Gastrocnemius medialis (tissue), 4 donors: ENCODE measurements at regions not wholly inside any gene's neighbourhood (a gene's known extent, or its start where the extent isn't known, plus 50 kb on each side); places are given as distances from the start of the nearest gene placed in this dataset.
"Not testable (repeated sequence)": the region's sequence is repeated elsewhere in the genome, so short reads cannot be mapped to it uniquely, and the experiment has no call there.

Source experiments
- ATAC-seq, 2 donors: fragments of 150-250 bp; one replicate each; pipeline ENCODE4 v1.9.1; 2016
- DNase-seq, 2 donors: peaks; one replicate each; pipeline ENCODE4 v3.0.0-alpha.2; 2019
- H3K27ac ChIP-seq, 4 donors: fragments of 200-600 bp; sonication (generic); 1 replicate in 1 of 4; 2 replicates in 3 of 4; pipeline ENCODE4 v1.5.1; 2016 to 2018; ENCODE audit warnings: mild to moderate bottlenecking in 2 of 4, moderate library complexity in 1 of 4
- H3K27me3 ChIP-seq, 3 donors: fragments of 200-600 bp; sonication (generic) in 2 of 3; 1 replicate in 1 of 3; 2 replicates in 2 of 3; pipeline versions ENCODE4 v1.5.1 to v1.6.0; 2016 to 2019; ENCODE audit warnings: mild to moderate bottlenecking in 1 of 3, moderate library complexity in 1 of 3
- H3K36me3 ChIP-seq, 2 donors: fragments of 200-600 bp; sonication (generic) in 1 of 2; one replicate each; pipeline ENCODE4 v1.5.1; 2017 to 2018
- H3K4me1 ChIP-seq, 2 donors: fragments of 200-600 bp; sonication (generic) in 1 of 2; one replicate each; pipeline ENCODE4 v1.5.1; 2016 to 2017; ENCODE audit warnings: mild to moderate bottlenecking in 2 of 2
- H3K4me3 ChIP-seq, 4 donors: fragments of 200-600 bp; sonication (generic) in 3 of 4; 1 replicate in 1 of 4; 2 replicates in 3 of 4; pipeline ENCODE4 v1.5.1; 2016 to 2019; ENCODE audit warnings: mild to moderate bottlenecking in 2 of 4
- H3K9me3 ChIP-seq, 3 donors: fragments of 200-600 bp; sonication (generic) in 2 of 3; 1 replicate in 1 of 3; 2 replicates in 2 of 3; pipeline ENCODE4 v1.5.1; 2016 to 2019
- POLR2A ChIP-seq, 2 donors: fragments of 450-650 bp; IDR thresholded peaks; one replicate each; pipeline ENCODE4 v1.6.1; 2017; ENCODE audit warnings: antibody characterized with exemption in 2 of 2, mild to moderate bottlenecking in 2 of 2, moderate library complexity in 2 of 2
- in situ Hi-C, 4 donors: fragments of 200-750 bp; cut with MboI; loops; one replicate each; pipeline versions ENCODE4 v1.15.0 to v1.8.0; 2017; ENCODE audit warnings: low sequenced_read_pairs in 4 of 4
- intact Hi-C: fragments of 100-400 bp; cut with DNase I; formaldehyde crosslinking; loops from one replicate; pipeline ENCODE4 v1.15.1; 2023; ENCODE audit warnings: low total_unique reads
- TF ChIP-seq, protein P1 (sequence below), 5 experiments: fragments of 450-650 bp in 3 of 5; fragments of 200-600 bp in 2 of 5; sonication (generic) in 2 of 5; IDR thresholded peaks in 4 of 5; conservative IDR thresholded peaks in 1 of 5; 1 replicate in 4 of 5; 2 replicates in 1 of 5; pipeline ENCODE4 v1.5.1; 2016 to 2019; ENCODE audit warnings: antibody characterized with exemption in 5 of 5, mild to moderate bottlenecking in 3 of 5, moderate library complexity in 3 of 5

GRCh38 chr14:106179761-106180160 lies 653.4 kb downstream of the TMEM121 start:
- ATAC-seq = no peak
- no peaks in the 10 kb centered on the region for H3K4me1 ChIP-seq

GRCh38 chr14:106184771-106185170 lies 658.4 kb downstream of the TMEM121 start:
- DNase-seq, in situ Hi-C loops, H3K27me3 ChIP-seq, ATAC-seq, H3K4me3 ChIP-seq, H3K4me1 ChIP-seq, intact Hi-C loops, H3K36me3 ChIP-seq, H3K9me3 ChIP-seq, H3K27ac ChIP-seq: not testable (repeated sequence)

More at GRCh38 chr14:106179761-106180160, 653.4 kb downstream of the TMEM121 start:
- no peaks in the 10 kb centered on the region for H3K36me3 ChIP-seq
- no peak overlapping the region for H3K27ac ChIP-seq
- in situ Hi-C loops = no loop called here
- TF ChIP-seq, protein P1, sequence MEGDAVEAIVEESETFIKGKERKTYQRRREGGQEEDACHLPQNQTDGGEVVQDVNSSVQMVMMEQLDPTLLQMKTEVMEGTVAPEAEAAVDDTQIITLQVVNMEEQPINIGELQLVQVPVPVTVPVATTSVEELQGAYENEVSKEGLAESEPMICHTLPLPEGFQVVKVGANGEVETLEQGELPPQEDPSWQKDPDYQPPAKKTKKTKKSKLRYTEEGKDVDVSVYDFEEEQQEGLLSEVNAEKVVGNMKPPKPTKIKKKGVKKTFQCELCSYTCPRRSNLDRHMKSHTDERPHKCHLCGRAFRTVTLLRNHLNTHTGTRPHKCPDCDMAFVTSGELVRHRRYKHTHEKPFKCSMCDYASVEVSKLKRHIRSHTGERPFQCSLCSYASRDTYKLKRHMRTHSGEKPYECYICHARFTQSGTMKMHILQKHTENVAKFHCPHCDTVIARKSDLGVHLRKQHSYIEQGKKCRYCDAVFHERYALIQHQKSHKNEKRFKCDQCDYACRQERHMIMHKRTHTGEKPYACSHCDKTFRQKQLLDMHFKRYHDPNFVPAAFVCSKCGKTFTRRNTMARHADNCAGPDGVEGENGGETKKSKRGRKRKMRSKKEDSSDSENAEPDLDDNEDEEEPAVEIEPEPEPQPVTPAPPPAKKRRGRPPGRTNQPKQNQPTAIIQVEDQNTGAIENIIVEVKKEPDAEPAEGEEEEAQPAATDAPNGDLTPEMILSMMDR (IDR thresholded peaks at IDR 0.05 in 4 of 5, conservative IDR thresholded peaks at IDR 0.05 in 1 of 5) = no peak
- no peak for TF ChIP-seq POLR2A (IDR thresholded peaks at IDR 0.05)
- H3K9me3 ChIP-seq = no peaks in the 10 kb centered on the region
- intact Hi-C loops = no loop called here
- H3K4me3 ChIP-seq = no peak overlapping the region
- DNase-seq = no peak
- no peaks in the 10 kb centered on the region for H3K27me3 ChIP-seq

DNA sequence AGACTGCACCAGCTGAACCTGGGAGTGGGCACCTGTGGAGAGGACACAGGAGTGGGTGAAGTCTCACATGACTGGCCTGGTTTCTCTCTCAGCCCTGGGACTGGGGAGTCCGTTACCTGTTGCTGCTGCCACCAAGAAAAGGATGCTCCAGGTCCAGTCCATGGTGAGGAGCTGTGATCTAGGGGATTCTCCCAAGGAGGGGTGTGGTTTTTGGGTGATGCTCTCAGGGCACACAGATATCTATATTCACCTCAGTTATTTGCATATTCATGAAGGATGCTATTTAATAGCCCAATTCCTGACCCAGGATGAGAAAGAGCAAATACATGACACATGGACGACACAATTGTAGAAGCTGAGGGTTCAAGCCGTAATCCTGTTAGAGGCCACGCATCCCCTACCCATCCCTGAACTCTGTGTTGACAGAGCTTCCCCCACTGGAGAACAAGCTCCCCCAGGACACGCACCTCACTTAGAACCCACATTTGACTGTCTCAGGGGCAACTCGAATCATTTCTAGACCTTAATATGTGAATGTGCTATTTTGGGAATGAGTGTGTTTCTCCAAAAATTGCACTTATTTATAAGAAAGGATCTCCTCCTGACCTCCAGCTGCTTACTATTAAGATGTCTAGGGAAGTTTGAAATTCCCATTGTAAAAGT lies 658.9 kb downstream of the TMEM121 start:
- in situ Hi-C loops, H3K4me1 ChIP-seq, ATAC-seq, H3K27ac ChIP-seq, H3K36me3 ChIP-seq, H3K9me3 ChIP-seq, H3K4me3 ChIP-seq, intact Hi-C loops, DNase-seq, H3K27me3 ChIP-seq: not testable (repeated sequence)

- Histone ChIP-seq H3K4me1 (no peaks in the 10 kb centered on the region), H3K4me3 (no peak overlapping the region), H3K9me3 (no peaks in the 10 kb centered on the region), H3K36me3 (no peaks in the 10 kb centered on the region), H3K27ac (no peak overlapping the region), H3K27me3 (no peaks in the 10 kb centered on the region)
- DNase-seq (no peak), ATAC-seq (no peak)
- TF ChIP-seq, protein P1 (IDR thresholded peaks at IDR 0.05 in 4 of 5, conservative IDR thresholded peaks at IDR 0.05 in 1 of 5) = no peak
- no peak for TF ChIP-seq POLR2A (IDR thresholded peaks at IDR 0.05)
- intact Hi-C loops = no loop called here
- in situ Hi-C loops = no loop called here
Observed at GRCh38 chr14:106185837-106186233, 659.5 kb downstream of the TMEM121 start.

DNA sequence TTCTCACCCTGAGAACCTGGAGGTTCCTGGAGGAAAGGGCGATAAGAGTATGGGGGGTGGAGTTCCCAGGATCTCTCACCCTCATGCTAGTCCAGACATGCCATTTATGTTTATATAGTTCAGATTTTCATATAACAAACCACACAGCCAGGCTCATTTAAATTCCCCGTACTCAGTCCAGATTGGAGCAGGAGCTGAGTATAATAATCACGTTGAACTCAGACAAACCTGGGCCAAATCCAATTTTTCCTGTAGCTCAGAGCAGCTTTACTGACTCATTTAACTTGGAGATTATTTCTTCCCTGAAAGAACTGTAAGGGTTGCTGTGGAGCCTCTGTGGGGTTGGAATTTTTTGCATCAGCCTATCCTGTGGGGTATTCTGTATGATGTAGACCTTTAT lies 660.8 kb downstream of the TMEM121 start:
- H3K4me3 ChIP-seq = no peak overlapping the region
- TF ChIP-seq POLR2A (IDR thresholded peaks at IDR 0.05) = no peak
- TF ChIP-seq, protein P1 (IDR thresholded peaks at IDR 0.05 in 4 of 5, conservative IDR thresholded peaks at IDR 0.05 in 1 of 5) = no peak
- no peaks in the 10 kb centered on the region for H3K27me3 ChIP-seq
- no peaks in the 10 kb centered on the region for H3K36me3 ChIP-seq
- ATAC-seq = no peak
- intact Hi-C loops (no loop called here), in situ Hi-C loops (no loop called here)
- no peak overlapping the region for H3K27ac ChIP-seq
- no peaks in the 10 kb centered on the region for H3K9me3 ChIP-seq
- no peak for DNase-seq
- no peaks in the 10 kb centered on the region for H3K4me1 ChIP-seq

DNA sequence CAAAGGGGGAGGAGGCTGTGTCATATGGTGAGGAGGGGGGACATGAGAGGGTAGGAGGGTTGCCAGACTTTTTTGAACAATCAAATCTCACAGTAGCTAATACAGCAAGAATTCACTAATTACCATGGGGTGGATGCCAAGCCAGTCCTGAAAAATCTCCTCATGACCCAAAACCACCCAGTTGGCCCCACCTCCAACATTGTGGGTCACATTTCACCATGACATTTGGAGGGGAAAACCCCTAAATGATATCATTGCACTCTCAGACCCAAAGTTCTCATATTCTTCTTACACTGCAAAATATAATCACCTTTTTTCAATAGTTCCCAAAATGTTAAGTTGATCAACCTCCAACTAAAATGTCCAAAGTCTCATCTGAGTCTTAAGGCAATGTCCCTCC lies 666.3 kb downstream of the TMEM121 start:
- DNase-seq, ATAC-seq, in situ Hi-C loops: not testable (repeated sequence)

GRCh38 chr14:106196459-106196858 lies 670.1 kb downstream of the TMEM121 start:
- H3K27me3 ChIP-seq, H3K27ac ChIP-seq, DNase-seq, H3K36me3 ChIP-seq, H3K4me1 ChIP-seq, H3K4me3 ChIP-seq, ATAC-seq, H3K9me3 ChIP-seq, intact Hi-C loops, in situ Hi-C loops: not testable (repeated sequence)

More for the DNA sequence above, 666.3 kb downstream of the TMEM121 start:
- H3K4me3 ChIP-seq, H3K4me1 ChIP-seq, H3K36me3 ChIP-seq, H3K27me3 ChIP-seq, H3K9me3 ChIP-seq, intact Hi-C loops, H3K27ac ChIP-seq: not testable (repeated sequence)

DNA sequence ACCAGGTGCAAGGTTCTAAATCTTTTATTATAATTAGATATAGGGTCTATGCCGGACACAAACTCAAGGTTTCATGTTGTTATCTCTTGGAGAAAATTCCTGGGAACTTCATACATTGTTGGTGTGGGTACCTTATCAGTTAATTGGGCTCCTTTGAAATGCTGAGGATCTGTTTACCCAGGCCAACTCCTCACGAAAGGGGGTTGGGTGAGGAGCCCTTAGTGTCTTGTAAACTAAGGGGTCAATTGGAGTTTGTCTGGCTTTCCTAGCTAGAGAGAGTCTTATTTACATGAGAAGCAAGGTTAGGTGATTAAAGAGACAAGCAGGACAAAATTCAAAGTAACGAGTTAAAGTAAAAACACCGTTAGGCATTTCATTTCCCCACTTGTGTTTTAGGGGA lies 670.9 kb downstream of the TMEM121 start:
- H3K4me3 ChIP-seq, DNase-seq, H3K36me3 ChIP-seq, H3K4me1 ChIP-seq, in situ Hi-C loops, ATAC-seq, intact Hi-C loops, H3K9me3 ChIP-seq, H3K27me3 ChIP-seq, H3K27ac ChIP-seq: not testable (repeated sequence)
